Endothelial cell of umbilical vein (primary cell): ENCODE measurements at regions not wholly inside any gene's neighbourhood (a gene's known extent, or its start where the extent isn't known, plus 50 kb on each side); places are given as distances from the start of the nearest gene placed in this dataset.

Experiments
- BruUV-seq: library from RNA; stranded (reverse); fragments of 400-500 nt; replicated peaks from 2 replicates; lab custom pipeline; 2021; lab: Mats Ljungman, UMichigan
- CTCF ChIA-PET: fragments of 300-600, 350-600 bp; sonication (Branson Sonifier 250); formaldehyde crosslinking; loops from one replicate; lab custom pipeline; 2021; ENCODE audit warnings: antibody characterized with exemption, inconsistent platforms; lab: Charles Lee
- POLR2A ChIA-PET: fragments of 300-600, 350-600 bp; sonication (Branson Sonifier 250); formaldehyde crosslinking; loops from one replicate; lab custom pipeline; 2021; ENCODE audit warnings: antibody characterized with exemption, inconsistent platforms; lab: Charles Lee
- DNase-seq: peaks from one replicate; pipeline ENCODE4 v3.0.0-alpha.2; 2011; ENCODE audit warnings: low read depth, low spot score
- FAIRE-seq: peaks from 2 replicates; lab custom pipeline; 2011; peaks lifted over from hg19 to GRCh38; lab: Jason Lieb, UNC
- H2AFZ ChIP-seq: 2 replicates; pipeline ENCODE4 v1.6.0; 2012; ENCODE audit warnings: low read depth, low read length, control low read depth, inconsistent platforms
- H3K27ac ChIP-seq: 2 replicates; pipeline ENCODE4 v1.5.1; 2011; ENCODE audit warnings: low read depth, mild to moderate bottlenecking, control low read depth, low read length, moderate library complexity; ENCODE audit not compliant: insufficient read depth
- H3K27me3 ChIP-seq, 2 experiments: 2 replicates each; pipeline versions ENCODE4 v1.6.0 to v1.6.1; 2011; ENCODE audit warnings: low read length in 2 of 2, mixed read lengths in 1 of 2; ENCODE audit not compliant: control insufficient read depth in 2 of 2, insufficient read depth in 2 of 2
- H3K36me3 ChIP-seq, 2 experiments: 2 replicates in 1 of 2; 3 replicates in 1 of 2; pipeline ENCODE4 v1.5.1; 2011; ENCODE audit warnings: low read length in 2 of 2, mild to moderate bottlenecking in 1 of 2, moderate library complexity in 1 of 2; ENCODE audit not compliant: control insufficient read depth in 2 of 2, insufficient read depth in 2 of 2; ENCODE audit errors: extremely low read depth in 1 of 2
- H3K4me1 ChIP-seq: 3 replicates; pipeline ENCODE4 v1.5.1; 2011; ENCODE audit warnings: mild to moderate bottlenecking, low read length; ENCODE audit not compliant: control insufficient read depth, insufficient read depth; ENCODE audit errors: extremely low read depth
- H3K4me2 ChIP-seq: 2 replicates; pipeline ENCODE4 v1.6.1; 2011; ENCODE audit warnings: low read length, control low read depth, mixed read lengths; ENCODE audit not compliant: insufficient read depth
- H3K4me3 ChIP-seq, 3 experiments: fragments of 200-600 bp in 1 of 3; sonication (generic), shearing (Covaris generic) in 1 of 3; replicated peaks in 1 of 3; 2 replicates each; pipeline ENCODE4 v1.5.1; 2011 to 2016; ENCODE audit warnings: control low read depth in 3 of 3, low read length in 3 of 3, mild to moderate bottlenecking in 2 of 3, inconsistent platforms in 1 of 3, low read depth in 1 of 3, moderate library complexity in 1 of 3; ENCODE audit not compliant: insufficient read depth in 1 of 3
- H3K79me2 ChIP-seq: 2 replicates; pipeline ENCODE4 v1.6.0; 2012; ENCODE audit warnings: low read length, inconsistent platforms; ENCODE audit not compliant: control insufficient read depth, insufficient read depth
- H3K9ac ChIP-seq: replicated peaks from 2 replicates; pipeline ENCODE3; 2011; ENCODE audit warnings: low read length, control low read depth; ENCODE audit not compliant: insufficient read depth; ENCODE audit errors: extremely low read depth
- H3K9me1 ChIP-seq: replicated peaks from 3 replicates; pipeline ENCODE4 v1.6.0; 2011; ENCODE audit warnings: mild to moderate bottlenecking, low read length; ENCODE audit not compliant: control insufficient read depth, insufficient read depth; ENCODE audit errors: extremely low read depth
- H3K9me3 ChIP-seq: replicated peaks from 2 replicates; pipeline ENCODE4 v1.5.1; 2012; ENCODE audit warnings: low read length, inconsistent platforms; ENCODE audit not compliant: control insufficient read depth, insufficient read depth
- H4K20me1 ChIP-seq: replicated peaks from 2 replicates; pipeline ENCODE3; 2011; ENCODE audit warnings: mild to moderate bottlenecking, low read length; ENCODE audit not compliant: control insufficient read depth, insufficient read depth; ENCODE audit errors: extremely low read depth
- CTCF ChIP-seq, 2 donors: IDR thresholded peaks; 1 replicate in 1 of 2; 2 replicates in 1 of 2; pipeline ENCODE4 v1.5.1; 2011; ENCODE audit warnings: low read length in 2 of 2, mild to moderate bottlenecking in 2 of 2, moderate library complexity in 2 of 2, control low read depth in 1 of 2, inconsistent platforms in 1 of 2, low read depth in 1 of 2; ENCODE audit not compliant: insufficient read depth in 1 of 2; ENCODE audit errors: extremely low read depth in 1 of 2
- EZH2 ChIP-seq: IDR thresholded peaks from 2 replicates; pipeline ENCODE4 v1.6.1; 2012; ENCODE audit warnings: borderline replicate concordance, low read depth, mild to moderate bottlenecking, moderate library complexity, low read length, inconsistent platforms; ENCODE audit not compliant: severe bottlenecking
- FOS ChIP-seq: IDR thresholded peaks from 2 replicates; pipeline ENCODE4 v1.6.1; 2011; ENCODE audit warnings: mild to moderate bottlenecking, low read length, moderate library complexity, borderline replicate concordance; ENCODE audit not compliant: insufficient read depth
- GATA2 ChIP-seq: IDR thresholded peaks from 2 replicates; pipeline ENCODE4 v1.7.0; 2011; ENCODE audit warnings: low read depth, mild to moderate bottlenecking, moderate library complexity, mixed read lengths, low read length; ENCODE audit not compliant: insufficient read length, insufficient read depth
- JUN ChIP-seq: IDR thresholded peaks from 2 replicates; pipeline ENCODE4 v1.6.1; 2011; ENCODE audit warnings: borderline replicate concordance, low read depth; ENCODE audit not compliant: insufficient read length, insufficient read depth
- MAX ChIP-seq: IDR thresholded peaks from 2 replicates; pipeline ENCODE4 v1.6.1; 2011; ENCODE audit not compliant: insufficient read depth, insufficient read length
- MYC ChIP-seq: IDR thresholded peaks from one replicate; pipeline ENCODE4 v1.6.1; 2011; ENCODE audit warnings: mild to moderate bottlenecking, low read depth, low read length
- POLR2A ChIP-seq: IDR thresholded peaks from 2 replicates; pipeline ENCODE4 v1.6.1; 2012; ENCODE audit warnings: low read depth, mild to moderate bottlenecking, control low read depth, low read length
- POLR2AphosphoS5 ChIP-seq: IDR thresholded peaks from 2 replicates; pipeline ENCODE4 v1.6.1; 2012; ENCODE audit warnings: low read depth, mild to moderate bottlenecking, control low read depth, low read length, moderate library complexity; ENCODE audit not compliant: insufficient read depth
- dilution Hi-C: fragments of 300-500 bp; cut with MboI; formaldehyde crosslinking; loops from one replicate; pipeline ENCODE4 v1.15.0; 2019; ENCODE audit warnings: low sequenced_read_pairs; ENCODE audit not compliant: extremely low pct_ligation_motif_present
- intact Hi-C: fragments of 100-400 bp; cut with micrococcal nuclease; formaldehyde crosslinking; loops from one replicate; pipeline ENCODE4 v1.10.0; 2022

GRCh38 chrX:20980426-20980825 lies 393.8 kb upstream of the CNKSR2 start:
- Histone ChIP-seq H3K9me1 (no peaks in the 10 kb centered on the region), H3K27ac (no peak overlapping the region), H3K9me3 (no peaks in the 10 kb centered on the region), H3K36me3 (no peaks in the 10 kb centered on the region), H3K79me2 (no peaks in the 10 kb centered on the region), H3K4me1 (no peaks in the 10 kb centered on the region), H3K9ac (no peak overlapping the region), H3K4me2 (no peak overlapping the region), H4K20me1 (no peaks in the 10 kb centered on the region), H3K4me3 (no peak overlapping the region), H3K27me3 (no peaks in the 10 kb centered on the region), H2AFZ (no peak overlapping the region)
- FAIRE-seq (no peak), DNase-seq (no peak)
- ChIA-PET CTCF (no interaction called here), POLR2A (no interaction called here)
- intact Hi-C loops (loop anchor here (5.0 kb wide), 1 partner anchor 182 kb away; no protein-coding TSS in a partner anchor), dilution Hi-C loops (no loop called here)
- TF ChIP-seq JUN (no peak), POLR2AphosphoS5 (no peak), GATA2 (no peak), EZH2 (no peak), FOS (no peak), POLR2A (no peak)
- BruUV-seq = no TSS peak

GRCh38 chrX:20974326-20974725 lies 399.9 kb upstream of the CNKSR2 start:
- intact Hi-C loops = no loop called here
- Histone ChIP-seq H3K9ac (no peak overlapping the region), H4K20me1 (no peaks in the 10 kb centered on the region), H3K27ac (no peak overlapping the region), H3K27me3 (no peaks in the 10 kb centered on the region), H3K4me3 (no peak overlapping the region), H3K9me3 (no peaks in the 10 kb centered on the region), H3K79me2 (no peaks in the 10 kb centered on the region), H3K4me1 (no peaks in the 10 kb centered on the region), H3K4me2 (no peak overlapping the region), H3K36me3 (no peaks in the 10 kb centered on the region), H3K9me1 (no peaks in the 10 kb centered on the region), H2AFZ (no peak overlapping the region)
- ChIA-PET POLR2A (no interaction called here), CTCF (no interaction called here)
- dilution Hi-C loops = no loop called here
- BruUV-seq = no TSS peak
- FAIRE-seq (no peak), DNase-seq (no peak)
- TF ChIP-seq JUN = no peak
- no peak for TF ChIP-seq EZH2
- no peak for TF ChIP-seq GATA2
- TF ChIP-seq MYC = no peak
- no peak for TF ChIP-seq POLR2AphosphoS5
- no peak for TF ChIP-seq MAX
- TF ChIP-seq POLR2A = no peak
- no peak for TF ChIP-seq CTCF (IDR thresholded peaks at IDR 0.05; ENCODE audit: extremely low read depth in 1 of 2, insufficient read depth in 1 of 2, low read depth in 1 of 2, low read length in 2 of 2)
- TF ChIP-seq FOS = no peak
